GM21529 (cell line): ENCODE measurements at regions not wholly inside any gene's neighbourhood (a gene's known extent, or its start where the extent isn't known, plus 50 kb on each side); places are given as distances from the start of the nearest gene placed in this dataset.

Experiments used
- ATAC-seq: cut with Tn5 transposase; IDR thresholded peaks from one replicate; pipeline ENCODE4 v1.9.1; 2021; ENCODE audit not compliant: unreplicated experiment

DNA sequence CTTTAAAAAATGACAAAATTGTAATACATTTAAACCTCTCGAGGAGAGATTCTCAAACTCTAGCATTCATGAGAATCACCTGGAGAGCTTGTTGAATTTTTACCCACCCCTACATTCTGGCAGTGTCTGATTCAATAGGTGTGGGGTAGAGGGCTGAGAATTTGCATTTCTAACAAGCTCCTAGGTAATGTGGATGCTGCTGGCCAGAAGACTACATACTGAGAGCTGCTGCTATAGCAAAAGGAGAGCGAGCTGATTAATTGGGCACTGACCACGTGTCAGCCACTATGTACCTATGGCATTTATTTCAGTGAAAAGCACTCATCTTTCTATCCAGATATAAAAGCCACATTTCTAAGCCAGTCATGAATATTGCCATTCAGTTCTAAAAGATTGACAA lies 169.0 kb upstream of the NRSN1 start:
- no peak for ATAC-seq

DNA sequence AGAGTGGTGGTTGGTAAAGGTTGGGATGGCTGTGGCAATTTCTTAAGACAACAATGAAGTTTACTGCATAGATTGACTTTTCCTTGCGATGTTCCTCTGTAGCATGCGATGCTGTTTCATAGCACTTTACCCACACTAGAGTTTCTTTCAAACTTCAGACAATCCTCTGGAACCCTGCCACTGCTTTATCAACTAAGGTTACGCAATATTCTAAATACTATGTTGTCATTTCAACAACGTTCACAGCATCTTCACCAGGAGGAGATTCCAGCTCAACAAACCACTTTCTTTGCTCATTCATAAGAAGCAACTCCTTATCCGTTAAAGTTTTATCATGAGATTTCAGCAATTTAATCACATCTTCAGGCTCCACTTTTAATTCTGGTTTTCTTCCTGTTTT lies 161.2 kb upstream of the NRSN1 start:
- ATAC-seq: no peak

DNA sequence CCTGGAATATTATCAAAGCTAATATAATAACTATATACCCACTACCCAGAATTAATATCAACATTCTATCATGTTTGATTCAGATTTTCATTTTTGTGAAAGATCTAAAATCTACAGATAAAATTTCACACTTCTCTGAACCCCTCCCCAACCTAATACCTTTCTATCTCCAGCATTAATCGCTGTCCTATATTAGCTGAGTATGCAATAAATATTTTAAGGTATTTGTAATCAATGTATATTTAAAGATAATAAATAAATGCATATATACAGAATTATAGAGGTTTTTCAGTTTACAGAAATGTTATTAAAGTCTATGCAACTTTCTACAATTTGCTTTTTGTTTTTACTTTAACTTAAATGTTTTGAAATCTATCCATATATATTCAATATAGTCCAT lies 156.7 kb upstream of the NRSN1 start:
- ATAC-seq: no peak

DNA sequence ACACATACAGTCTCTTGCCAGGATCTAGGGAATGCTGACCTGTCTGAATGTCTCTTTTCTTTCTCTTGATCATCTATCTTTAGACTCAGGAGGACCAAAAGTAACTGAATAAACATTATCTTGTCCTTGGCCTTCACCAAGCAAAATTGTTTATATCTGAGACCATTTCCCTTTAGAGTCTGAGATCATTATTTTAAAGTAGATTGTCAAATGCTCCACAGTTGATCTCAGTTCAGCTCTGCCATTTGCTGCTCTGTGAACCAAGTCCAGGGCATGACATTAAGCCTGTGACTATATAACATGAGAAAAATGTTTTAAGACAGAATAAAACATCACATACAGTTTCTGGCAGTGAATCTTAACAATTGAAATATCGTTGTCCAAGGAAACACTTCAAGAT lies 148.3 kb upstream of the NRSN1 start:
- no peak for ATAC-seq

DNA sequence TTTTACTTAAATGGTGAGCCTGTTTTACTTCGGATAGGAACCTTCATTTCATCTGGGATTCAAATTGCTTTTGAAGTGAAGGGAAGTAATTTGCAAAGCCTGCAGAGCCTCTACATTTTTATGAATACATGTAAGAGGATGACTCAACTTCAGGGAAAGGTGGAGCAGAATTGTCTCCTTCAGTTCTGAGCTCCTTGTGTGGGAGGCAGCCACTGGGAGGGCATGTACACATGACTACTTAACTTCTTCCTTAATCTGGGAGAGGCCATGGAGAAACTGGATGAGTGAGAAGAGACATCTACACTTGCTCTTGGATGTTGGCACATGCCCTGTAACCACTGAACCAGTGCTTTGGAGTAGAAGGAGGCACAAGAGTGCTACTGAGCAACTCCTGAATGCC lies 145.1 kb upstream of the NRSN1 start:
- no peak for ATAC-seq

DNA sequence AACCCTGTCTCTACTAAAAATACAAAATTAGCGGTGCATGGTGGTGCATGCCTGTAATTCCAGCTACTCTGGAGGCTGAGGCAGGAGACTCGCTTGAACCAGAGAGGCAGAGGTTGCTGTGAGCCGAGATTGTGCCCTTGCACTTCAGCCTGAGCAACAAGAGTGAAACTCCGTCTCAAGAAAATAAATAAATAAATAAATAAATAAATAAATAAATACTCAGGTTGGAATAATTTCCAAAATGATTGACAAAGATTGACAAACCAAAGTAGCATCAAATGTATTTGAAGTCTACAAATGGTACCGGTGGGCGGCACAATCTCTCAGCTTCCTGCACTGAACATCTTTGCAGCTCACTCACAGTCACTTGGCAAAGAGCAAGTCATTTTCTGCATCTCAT lies 144.1 kb upstream of the NRSN1 start:
- no peak for ATAC-seq

DNA sequence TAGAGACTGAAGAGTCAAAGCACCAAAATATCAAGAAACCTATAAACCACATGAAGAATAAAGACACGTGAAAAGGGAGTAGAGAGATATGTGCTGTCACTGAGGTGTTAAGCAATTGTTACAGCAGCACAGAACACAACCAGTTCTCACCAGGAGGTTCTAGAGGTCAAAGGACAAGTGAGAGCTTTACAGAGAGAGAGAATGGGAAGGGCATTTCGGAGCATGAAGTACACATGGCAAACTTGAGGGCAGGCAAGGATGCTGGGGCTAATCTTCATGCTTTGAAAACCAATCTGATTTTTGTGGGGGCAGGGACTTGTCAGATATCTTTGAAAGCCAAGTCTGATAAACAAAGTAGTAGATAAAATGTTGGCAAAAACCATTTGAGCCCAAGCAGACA lies 142.3 kb upstream of the NRSN1 start:
- no peak for ATAC-seq

DNA sequence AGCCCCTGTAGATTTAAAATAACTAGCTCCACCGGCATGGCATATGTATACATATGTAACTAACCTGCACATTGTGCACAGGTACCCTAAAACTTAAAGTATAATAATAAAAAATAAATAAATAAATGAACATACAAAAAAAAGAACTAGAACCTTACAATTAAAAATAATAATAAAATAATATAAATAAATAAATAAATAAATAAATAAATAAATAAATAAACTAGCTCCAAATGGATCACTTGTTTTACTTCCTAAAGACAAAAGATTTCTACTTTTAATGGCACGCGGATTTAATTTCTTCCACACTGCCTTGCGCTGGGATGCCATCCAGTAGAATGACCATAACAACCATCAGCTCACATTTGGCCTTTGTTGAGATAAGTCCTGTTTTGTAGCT lies 141.0 kb upstream of the NRSN1 start:
- ATAC-seq: no peak

DNA sequence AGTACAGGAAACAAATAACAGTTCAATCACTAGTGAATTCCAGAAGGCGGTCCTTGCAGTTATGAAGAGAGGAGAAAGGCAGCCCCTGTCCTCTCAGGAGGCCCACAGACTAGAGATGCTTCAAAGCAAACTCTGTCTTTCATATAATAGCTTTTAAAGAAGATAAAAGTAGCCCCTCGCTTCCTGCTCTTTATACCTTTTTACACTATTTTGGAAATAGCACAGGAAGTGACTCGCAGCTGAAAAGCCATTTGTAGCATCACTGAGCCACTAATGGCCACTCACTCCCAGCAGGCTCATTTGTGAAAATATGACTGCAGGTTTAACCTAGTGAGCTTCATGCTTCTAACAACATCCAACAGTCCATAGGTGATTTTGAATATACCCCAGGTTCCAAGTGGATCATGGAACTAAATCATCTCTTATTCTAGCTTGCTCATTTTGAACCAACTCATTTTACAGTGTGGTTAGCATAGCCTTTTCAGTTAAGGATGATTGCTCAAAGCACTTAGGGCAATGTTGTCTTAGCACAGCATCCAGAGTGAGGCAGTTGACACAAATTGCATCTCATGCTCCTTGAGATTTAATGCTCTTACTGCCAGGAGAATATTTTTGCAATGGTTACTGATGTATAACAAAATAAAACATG lies 136.0 kb upstream of the NRSN1 start:
- ATAC-seq: no peak

DNA sequence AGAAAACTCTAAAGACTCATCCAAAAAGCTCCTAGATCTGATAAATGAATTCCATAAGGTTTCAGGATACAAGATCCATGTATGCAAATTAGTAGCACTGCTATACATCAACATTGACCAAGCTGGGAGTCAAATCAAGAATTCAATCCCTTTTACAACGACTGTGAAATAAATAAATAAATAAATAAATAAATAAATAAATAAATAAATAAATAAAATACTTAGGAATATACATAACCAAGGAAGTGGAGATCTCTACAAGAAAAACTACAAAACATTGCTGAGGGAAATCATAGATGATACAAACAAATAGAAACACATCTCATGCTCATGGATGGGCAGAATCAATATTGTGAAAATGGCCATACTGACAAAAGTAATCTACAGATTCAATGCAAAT lies 132.0 kb upstream of the NRSN1 start:
- ATAC-seq: no peak

DNA sequence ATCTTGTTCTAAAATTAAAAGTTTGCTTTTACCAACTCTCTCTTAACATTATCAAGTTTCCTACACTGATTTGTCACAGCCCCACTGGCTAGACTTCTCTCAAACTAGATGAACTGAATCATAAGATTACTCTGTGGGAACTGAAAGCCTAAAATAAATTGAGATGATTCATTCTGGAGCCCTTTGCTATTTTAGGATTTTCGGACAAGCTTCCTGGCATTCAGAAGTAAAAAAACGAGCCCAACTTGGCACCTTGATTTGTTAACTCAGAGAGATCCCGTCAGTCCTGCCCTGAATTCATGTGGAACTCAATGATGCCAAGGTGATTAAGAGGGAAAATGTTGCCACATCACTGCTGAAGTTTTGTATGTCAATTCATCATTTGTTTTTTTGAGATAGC lies 122.0 kb upstream of the NRSN1 start:
- no peak for ATAC-seq

DNA sequence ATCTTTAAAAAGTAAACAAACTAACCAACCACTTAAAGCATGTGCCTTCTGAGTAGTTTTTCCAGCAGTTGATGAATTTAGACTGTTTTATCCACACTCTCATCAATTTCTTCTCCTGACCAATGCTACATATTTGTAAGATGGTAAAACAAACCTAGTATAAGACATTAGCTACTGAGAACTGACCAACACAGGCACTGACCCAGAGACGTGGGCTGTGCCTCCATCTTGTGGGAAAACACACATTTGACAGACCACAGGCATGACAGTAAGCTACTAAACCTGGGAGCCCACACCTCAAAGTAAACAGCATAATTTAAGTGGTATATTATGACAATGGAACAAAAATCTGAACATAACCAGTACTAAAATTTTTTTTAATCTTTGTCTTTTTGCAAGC lies 121.4 kb upstream of the NRSN1 start:
- no peak for ATAC-seq

DNA sequence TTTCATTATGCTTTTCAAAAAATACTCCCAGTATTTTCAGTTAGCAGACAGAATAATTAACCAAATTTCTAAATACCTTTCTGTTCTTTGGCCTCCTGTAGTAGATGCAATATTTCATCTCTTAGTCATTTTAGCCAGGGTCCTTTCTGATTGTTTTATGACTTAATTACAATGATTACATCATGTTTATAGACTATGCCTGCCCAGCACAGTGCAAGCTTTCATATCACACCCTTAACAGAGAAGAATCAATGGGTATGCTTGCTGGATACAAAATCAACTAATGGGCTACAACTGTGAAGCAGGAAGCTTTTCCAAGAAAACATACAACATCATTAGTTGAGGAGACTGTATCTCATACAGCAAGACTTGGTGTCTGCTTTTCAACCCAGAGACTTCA lies 119.8 kb upstream of the NRSN1 start:
- ATAC-seq: no peak

DNA sequence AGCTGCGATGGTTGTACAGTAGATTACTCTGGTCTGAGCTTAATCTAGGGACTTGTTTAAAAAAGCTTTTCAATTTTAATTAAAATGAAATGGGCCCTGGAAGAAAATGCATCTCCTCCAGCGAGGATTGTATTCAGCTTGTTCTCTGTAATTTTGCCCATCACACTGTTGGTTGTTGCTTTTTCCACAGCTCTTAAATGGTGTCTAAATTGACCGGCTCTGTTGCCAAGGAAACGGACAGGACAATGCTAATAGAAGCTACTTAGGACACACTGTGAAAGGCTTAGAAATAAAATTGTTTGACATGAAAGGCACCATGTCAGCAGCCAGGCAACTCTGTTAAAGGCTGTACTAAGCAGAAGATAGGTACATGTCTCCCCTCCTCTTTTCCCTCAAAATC lies 116.7 kb upstream of the NRSN1 start:
- ATAC-seq: no peak

DNA sequence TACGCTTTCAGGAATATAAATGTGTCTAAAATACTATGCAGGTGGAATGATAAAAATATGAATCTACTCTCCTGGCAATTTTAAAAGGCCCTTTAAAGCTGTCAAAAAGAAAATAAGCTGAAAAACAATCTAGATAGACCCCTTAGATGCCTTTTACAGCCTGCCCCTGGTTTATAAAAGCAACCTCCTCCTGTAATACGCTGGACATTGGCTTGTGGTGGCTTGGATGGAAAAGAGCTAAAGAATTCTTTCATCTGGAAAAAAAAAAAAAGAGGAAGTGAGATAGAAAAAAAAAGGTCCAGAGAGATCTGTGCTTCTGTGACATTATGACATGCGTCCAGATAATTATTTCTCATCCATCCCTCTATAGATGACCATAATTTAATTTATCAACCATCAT lies 115.9 kb upstream of the NRSN1 start:
- ATAC-seq: no peak

DNA sequence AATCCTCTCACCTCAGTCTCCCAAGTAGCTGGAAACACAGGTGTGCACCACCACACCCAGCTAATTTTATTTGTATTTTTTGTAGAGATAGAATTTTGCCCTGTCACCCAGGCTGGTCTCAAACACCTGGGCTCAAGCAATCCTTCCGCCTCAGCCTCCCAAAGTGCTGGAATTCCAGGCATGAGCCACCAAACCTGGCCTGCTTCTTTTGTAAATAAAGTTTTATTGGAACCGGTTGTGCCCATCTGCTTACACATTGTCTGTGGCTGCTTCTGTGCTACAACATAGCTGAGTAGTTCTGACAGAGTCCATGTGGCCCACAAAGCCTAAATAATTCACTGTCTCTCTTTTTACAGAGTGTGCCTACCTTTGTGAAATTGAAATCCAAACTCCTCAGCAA lies 109.7 kb upstream of the NRSN1 start:
- ATAC-seq: no peak

DNA sequence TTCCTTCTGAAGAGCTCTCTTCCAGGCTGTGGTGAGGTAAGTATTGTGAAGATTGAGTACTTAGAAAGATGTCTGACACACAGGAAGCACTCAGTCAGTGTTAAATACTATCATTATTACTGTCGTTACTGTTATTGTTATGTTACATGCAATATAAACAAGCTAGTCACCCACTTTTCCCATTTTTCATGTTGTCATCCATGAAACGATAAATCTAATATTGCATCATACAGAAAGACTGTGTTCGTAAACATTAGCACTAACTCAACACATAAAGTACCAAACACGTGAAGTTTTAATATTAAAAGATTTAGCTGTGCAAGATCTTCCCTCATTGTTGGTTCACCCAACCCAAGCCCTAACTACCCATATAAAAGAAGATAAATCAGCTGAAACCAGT lies 109.2 kb upstream of the NRSN1 start:
- no peak for ATAC-seq

DNA sequence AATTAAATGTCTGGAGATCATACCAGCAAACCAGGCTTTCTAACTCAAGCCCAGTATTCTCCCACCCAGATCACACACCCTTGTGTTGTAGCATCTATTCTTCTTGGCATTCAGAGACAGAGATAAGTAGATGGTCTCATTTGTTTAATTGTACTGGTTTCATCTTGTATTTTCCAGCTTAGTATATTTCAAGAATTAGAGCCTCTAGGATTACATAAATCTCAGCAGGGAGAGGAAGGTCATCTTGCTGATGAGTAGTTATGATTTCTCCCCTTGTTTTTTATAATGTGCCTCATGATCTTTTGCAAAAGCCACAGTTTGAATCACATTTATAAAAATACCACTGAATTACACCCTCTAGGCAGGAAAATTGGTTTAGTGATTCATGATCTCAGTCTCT lies 106.6 kb upstream of the NRSN1 start:
- ATAC-seq: no peak

DNA sequence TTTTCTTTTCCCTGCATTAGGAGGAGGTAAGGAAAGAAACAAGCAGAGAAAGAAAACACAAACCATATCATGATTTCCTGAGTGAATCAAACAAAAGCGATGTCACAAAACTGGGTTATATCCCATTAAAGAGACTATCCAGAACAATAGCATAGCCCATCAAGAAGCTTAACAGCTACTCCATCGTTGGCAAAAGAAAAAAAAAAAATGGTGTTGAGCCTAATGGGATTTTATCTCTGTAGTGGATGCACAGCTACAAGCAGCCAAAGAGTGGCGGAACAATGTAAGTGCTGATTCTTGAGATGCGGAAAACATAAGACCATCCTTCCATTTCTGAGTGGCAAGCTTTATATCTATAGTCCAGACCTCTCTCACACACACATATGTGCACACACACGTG lies 106.2 kb upstream of the NRSN1 start:
- ATAC-seq: no peak

DNA sequence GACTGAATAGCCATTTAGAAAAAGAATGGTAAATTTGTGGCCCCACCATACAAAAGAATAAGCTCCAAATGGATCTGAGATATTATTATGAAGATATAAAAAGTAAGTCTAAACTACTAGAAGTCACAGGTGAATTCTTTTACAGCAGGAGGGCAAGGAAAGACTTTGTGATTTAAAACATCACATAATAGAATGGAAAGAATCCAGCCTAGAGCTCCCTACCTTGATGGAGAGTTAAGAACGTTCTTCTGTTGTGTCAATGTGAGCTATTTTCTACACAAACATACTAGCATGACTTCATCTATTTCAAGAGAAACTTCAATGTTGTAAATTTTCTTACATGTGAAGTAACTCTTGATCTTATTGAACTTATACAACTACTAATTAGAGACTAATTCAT lies 100.0 kb upstream of the NRSN1 start:
- no peak for ATAC-seq

DNA sequence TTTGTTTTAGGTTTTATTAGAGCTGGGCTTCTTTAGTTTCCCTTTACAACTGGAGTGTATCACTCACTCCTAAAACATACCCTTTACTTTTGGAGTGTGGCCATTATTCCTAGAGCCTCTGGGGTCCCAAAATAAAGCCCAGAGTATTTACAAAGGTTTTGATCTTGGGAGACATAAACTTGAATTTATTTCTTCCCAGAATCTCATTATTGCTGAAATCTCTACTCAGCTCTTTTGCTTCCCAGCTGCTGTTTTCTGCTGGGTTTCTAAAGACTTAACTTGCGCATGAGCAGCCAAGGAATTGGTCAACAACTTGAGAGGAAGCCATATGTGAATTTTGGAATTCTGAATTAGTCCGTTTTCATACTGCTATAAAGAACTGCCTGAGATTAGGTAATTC lies 94.5 kb upstream of the NRSN1 start:
- no peak for ATAC-seq

DNA sequence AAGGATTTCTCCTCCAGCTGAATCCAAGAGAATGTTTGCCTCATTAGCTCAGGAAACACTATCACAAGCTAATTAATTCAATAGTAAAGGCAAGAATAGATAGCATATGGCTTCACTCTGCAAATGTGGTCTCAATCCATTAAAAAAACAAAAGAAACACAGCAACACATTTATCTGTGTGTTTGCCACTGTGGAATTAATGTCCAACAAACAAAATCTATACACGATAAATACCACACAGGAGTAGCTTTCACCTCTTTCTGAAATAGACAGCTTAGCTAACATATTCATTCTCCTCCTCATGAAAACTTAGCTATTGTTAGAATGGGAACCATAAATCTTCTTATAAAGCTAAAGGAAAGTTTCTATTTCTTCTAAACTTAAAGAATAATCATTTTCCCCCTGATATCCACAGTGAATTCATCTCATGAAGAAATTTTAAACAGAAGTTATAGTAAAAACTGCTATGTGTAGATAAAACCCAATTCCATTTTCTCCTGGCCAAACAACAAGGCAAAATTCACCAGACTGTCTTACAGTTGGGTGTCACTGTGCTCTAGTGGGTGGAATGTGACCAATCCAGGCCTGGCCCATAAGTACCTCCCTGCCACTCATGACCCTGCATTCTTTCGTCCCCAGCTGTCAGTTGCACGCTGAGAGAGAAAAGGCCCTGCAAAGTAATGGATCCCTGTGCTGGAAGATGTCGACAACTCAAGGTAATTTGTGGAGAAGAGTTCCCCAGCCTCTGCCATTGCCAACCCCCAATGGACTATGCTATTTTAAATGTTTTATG lies 92.9 kb upstream of the NRSN1 start:
- ATAC-seq: no peak

DNA sequence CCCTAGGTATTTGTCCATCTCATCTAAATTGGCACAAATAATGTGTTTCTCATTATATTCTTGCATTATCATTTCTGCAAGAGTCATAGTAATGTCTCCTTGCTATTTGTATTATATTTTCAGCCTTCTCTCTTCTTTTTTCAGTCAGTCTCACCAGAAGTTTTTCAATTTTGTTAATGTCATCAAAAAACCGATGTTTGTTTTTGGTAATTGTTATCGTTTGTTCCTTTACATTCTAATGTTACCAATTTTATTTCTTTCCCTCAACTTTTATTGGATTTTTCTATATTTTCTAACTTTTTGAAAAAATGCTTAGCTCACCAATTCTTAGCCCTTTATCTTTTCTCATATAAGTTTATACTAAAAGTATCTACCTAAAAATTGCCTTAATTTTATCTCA lies 82.2 kb upstream of the NRSN1 start:
- ATAC-seq: no peak
